Chondrocyte (in vitro differentiated cells): ENCODE measurements at regions not wholly inside any gene's neighbourhood (a gene's known extent, or its start where the extent isn't known, plus 50 kb on each side); places are given as distances from the start of the nearest gene placed in this dataset.

Experiments
- DNase-seq: peaks from one replicate; pipeline ENCODE4 v3.0.0; 2021; ENCODE audit warnings: mixed read lengths, low spot score
- H3K27ac Mint-ChIP-seq: one replicate; pipeline ENCODE4 v1.8.0; 2021; ENCODE audit warnings: mild to moderate bottlenecking, moderate library complexity, mixed read lengths; ENCODE audit not compliant: unreplicated experiment
- H3K27me3 Mint-ChIP-seq: 2 replicates; pipeline ENCODE4 v1.8.0; 2021; ENCODE audit warnings: low read depth, mixed read lengths
- H3K36me3 Mint-ChIP-seq: 2 replicates; pipeline ENCODE4 v1.8.0; 2021; ENCODE audit warnings: low read depth, mixed read lengths
- H3K4me1 Mint-ChIP-seq: 2 replicates; pipeline ENCODE4 v1.8.0; 2021; ENCODE audit warnings: low read depth, mild to moderate bottlenecking, mixed read lengths
- H3K4me3 Mint-ChIP-seq: one replicate; pipeline ENCODE4 v1.8.0; 2021; ENCODE audit warnings: mild to moderate bottlenecking, moderate library complexity, mixed read lengths; ENCODE audit not compliant: unreplicated experiment
- H3K9me3 Mint-ChIP-seq: 2 replicates; pipeline ENCODE4 v1.8.0; 2021; ENCODE audit warnings: low read depth, mixed read lengths
- TF ChIP-seq, protein P1 (sequence below): fragments of 200-600 bp; sonication (generic); IDR thresholded peaks from 2 replicates; pipeline ENCODE4 v1.5.0; 2021; ENCODE audit warnings: antibody characterized with exemption, mild to moderate bottlenecking, moderate library complexity

DNA sequence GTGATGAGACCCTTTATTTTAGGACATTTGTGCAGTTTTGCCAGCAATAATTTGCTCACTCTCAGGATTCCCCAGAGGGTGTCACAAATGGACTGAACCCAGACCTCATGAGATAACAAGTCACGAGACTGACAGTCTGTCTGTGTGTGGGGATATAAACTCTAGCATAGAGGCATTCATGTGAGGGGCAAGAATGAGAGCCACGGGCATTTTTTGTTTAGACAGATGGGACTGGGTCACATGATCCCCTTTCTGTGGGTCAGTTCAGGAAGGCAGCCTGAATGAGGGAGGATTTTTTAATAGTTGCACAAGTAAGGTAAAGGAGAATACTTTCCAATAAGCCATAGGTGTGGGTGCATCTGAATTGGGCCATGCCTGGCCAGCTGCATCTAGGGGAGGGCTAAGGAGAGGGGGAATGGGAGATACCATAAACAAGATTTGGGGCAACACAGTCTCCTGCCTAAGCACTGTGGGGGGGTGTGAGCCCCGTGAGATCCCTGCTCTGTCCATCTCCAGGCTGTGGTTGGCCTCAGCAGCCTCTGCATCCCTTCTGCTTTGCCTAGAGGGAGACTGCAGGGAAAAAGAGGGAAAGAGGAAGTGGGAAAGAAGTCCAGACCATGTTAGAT lies 66.6 kb downstream of the NAV1 start:
- H3K9me3 Mint-ChIP-seq: no peaks in the 10 kb centered on the region
- H3K36me3 Mint-ChIP-seq: no peaks in the 10 kb centered on the region
- peak overlapping the region; percentile 75 for H3K27ac Mint-ChIP-seq
- no peak overlapping the region for H3K4me3 Mint-ChIP-seq
- TF ChIP-seq, protein P1, sequence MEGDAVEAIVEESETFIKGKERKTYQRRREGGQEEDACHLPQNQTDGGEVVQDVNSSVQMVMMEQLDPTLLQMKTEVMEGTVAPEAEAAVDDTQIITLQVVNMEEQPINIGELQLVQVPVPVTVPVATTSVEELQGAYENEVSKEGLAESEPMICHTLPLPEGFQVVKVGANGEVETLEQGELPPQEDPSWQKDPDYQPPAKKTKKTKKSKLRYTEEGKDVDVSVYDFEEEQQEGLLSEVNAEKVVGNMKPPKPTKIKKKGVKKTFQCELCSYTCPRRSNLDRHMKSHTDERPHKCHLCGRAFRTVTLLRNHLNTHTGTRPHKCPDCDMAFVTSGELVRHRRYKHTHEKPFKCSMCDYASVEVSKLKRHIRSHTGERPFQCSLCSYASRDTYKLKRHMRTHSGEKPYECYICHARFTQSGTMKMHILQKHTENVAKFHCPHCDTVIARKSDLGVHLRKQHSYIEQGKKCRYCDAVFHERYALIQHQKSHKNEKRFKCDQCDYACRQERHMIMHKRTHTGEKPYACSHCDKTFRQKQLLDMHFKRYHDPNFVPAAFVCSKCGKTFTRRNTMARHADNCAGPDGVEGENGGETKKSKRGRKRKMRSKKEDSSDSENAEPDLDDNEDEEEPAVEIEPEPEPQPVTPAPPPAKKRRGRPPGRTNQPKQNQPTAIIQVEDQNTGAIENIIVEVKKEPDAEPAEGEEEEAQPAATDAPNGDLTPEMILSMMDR: no peak
- no peaks in the 10 kb centered on the region for H3K27me3 Mint-ChIP-seq
- H3K4me1 Mint-ChIP-seq: peaks cover 73% of the 10 kb centered on the region
- DNase-seq: no peak

DNA sequence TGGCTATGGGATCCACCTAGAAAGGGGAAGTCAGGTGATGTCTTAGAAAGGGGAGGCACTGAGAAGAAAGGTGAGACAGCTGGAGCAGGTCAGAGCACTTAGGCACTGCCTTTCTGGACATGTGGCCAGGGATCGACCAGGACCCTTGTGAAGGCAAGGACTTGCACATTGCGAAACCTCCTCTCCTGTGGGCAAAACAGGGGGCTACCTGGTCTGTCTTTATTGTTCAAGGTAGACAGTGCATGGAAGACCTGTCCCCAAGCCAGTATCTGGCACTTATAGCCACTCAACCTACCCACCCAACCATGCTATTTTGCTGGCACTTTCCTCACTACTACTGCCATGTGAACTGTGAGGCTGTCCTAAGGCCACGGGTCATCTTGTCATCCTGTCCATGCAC lies 67.2 kb downstream of the NAV1 start:
- peaks cover 67% of the 10 kb centered on the region for H3K4me1 Mint-ChIP-seq
- no peaks in the 10 kb centered on the region for H3K27me3 Mint-ChIP-seq
- H3K36me3 Mint-ChIP-seq: no peaks in the 10 kb centered on the region
- H3K4me3 Mint-ChIP-seq: no peak overlapping the region
- no peaks in the 10 kb centered on the region for H3K9me3 Mint-ChIP-seq
- TF ChIP-seq, protein P1: no peak
- DNase-seq: no peak
- peak overlapping the region; percentile 75 for H3K27ac Mint-ChIP-seq

DNA sequence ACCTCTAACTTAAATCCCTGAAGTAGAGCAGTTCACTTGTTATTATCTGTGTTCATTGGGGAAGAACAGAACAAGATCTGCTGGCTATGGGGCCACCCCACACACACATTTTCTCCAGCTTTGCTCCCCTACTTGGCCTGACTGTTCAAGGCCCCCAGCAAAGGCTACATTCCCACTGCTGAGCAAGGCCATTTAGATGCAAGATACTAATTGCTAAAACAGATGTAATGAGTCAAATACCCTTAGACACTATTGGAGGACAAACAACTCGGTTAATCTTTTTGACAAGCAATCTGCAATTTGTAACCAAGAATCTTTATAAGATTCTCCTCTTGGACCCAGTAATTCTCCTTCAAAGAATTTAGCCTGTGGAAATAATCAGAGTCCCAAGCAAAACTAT lies 67.7 kb downstream of the NAV1 start:
- H3K27ac Mint-ChIP-seq: no peak overlapping the region
- H3K4me1 Mint-ChIP-seq: peaks cover 61% of the 10 kb centered on the region
- no peak overlapping the region for H3K4me3 Mint-ChIP-seq
- no peaks in the 10 kb centered on the region for H3K27me3 Mint-ChIP-seq
- TF ChIP-seq, protein P1: no peak
- no peaks in the 10 kb centered on the region for H3K9me3 Mint-ChIP-seq
- no peak for DNase-seq
- peaks cover 1% of the 10 kb centered on the region for H3K36me3 Mint-ChIP-seq

- peak overlapping the region; percentile 66 for H3K27ac Mint-ChIP-seq
- TF ChIP-seq, protein P1: no peak
- DNase-seq: no peak
Measured at GRCh38 chr1:201608635-201609395, 69.9 kb downstream of the NAV1 start.

GRCh38 chr1:201609661-201610318 lies 70.9 kb downstream of the NAV1 start:
- TF ChIP-seq, protein P1: no peak
- peaks cover 39% of the 10 kb centered on the region for H3K4me1 Mint-ChIP-seq
- H3K9me3 Mint-ChIP-seq: no peaks in the 10 kb centered on the region
- DNase-seq: no peak
- no peak overlapping the region for H3K4me3 Mint-ChIP-seq
- H3K27ac Mint-ChIP-seq: no peak overlapping the region
- H3K27me3 Mint-ChIP-seq: no peaks in the 10 kb centered on the region
- peaks cover 4% of the 10 kb centered on the region for H3K36me3 Mint-ChIP-seq

More at GRCh38 chr1:201608635-201609395, 69.9 kb downstream of the NAV1 start:
- Mint-ChIP-seq H3K27me3 (no peaks in the 10 kb centered on the region), H3K4me3 (no peak overlapping the region), H3K4me1 (peaks cover 40% of the 10 kb centered on the region), H3K9me3 (no peaks in the 10 kb centered on the region), H3K36me3 (peaks cover 4% of the 10 kb centered on the region)
